ENCODE measurements at regions not wholly inside any gene's neighbourhood (a gene's known extent, or its start where the extent isn't known, plus 50 kb on each side); places are given as distances from the start of the nearest gene placed in this dataset.

GRCh38 chr20:53657279-53657678 is 63.6 kb upstream of the ZNF217 start:
- no peak for DNase-seq
- H3K9me3 ChIP-seq, result no peaks in the 10 kb centered on the region
- TF ChIP-seq POLR2AphosphoS5 (IDR thresholded peaks at IDR 0.05) (no peak), POLR2A (IDR thresholded peaks at IDR 0.05) (no peak), CTCF (IDR thresholded peaks at IDR 0.05 in 8 of 11, conservative IDR thresholded peaks at IDR 0.05 in 3 of 11) (no peak)
- no peaks in the 10 kb centered on the region for H3K36me3 ChIP-seq
- 70 to 88% (median 76%) methylated on average over 1 of the region's 1 CpG for WGBS, 5 donors
- H3K4me3 ChIP-seq, result no peak overlapping the region
- H3K4me1 ChIP-seq, result peaks cover 46 to 100% (median 88%) of the 10 kb centered on the region in 6 donors
- H3K27me3 ChIP-seq (replicated peaks in 1 of 7), result no peaks in the 10 kb centered on the region
- intact Hi-C loops (cut with DNase I; ENCODE audit: low total_unique reads), result no loop called here
- H3K27ac ChIP-seq, result peak overlapping the region in 7 of 8 donors; percentile 24 to 86 (median 80)

GRCh38 chr20:53656293-53657202 is 62.9 kb upstream of the ZNF217 start:
- Histone ChIP-seq H3K4me1 (peaks cover 43 to 100% (median 89%) of the 10 kb centered on the region in 6 donors), H3K27me3 (replicated peaks in 1 of 7) (no peaks in the 10 kb centered on the region), H3K27ac (peak overlapping the region in 7 of 8 donors; percentile 60 to 86 (median 80)), H3K9me3 (no peaks in the 10 kb centered on the region), H3K36me3 (no peaks in the 10 kb centered on the region), H3K4me3 (no peak overlapping the region)
- intact Hi-C loops (cut with DNase I; ENCODE audit: low total_unique reads), result no loop called here
- 25 to 43% (median 27%) methylated on average over 4 of the region's 4 CpGs for WGBS, 5 donors
- DNase-seq, result no peak
- TF ChIP-seq CTCF (IDR thresholded peaks at IDR 0.05 in 8 of 11, conservative IDR thresholded peaks at IDR 0.05 in 3 of 11) (no peak), POLR2AphosphoS5 (IDR thresholded peaks at IDR 0.05) (no peak), POLR2A (IDR thresholded peaks at IDR 0.05) (no peak)

GRCh38 chr20:53655625-53656292 is 62.1 kb upstream of the ZNF217 start:
- WGBS, 5 donors, result 43 to 50% (median 44%) methylated on average over 4 of the region's 4 CpGs
- DNase-seq, result no peak
- TF ChIP-seq POLR2AphosphoS5 (IDR thresholded peaks at IDR 0.05), result no peak
- TF ChIP-seq CTCF (IDR thresholded peaks at IDR 0.05 in 8 of 11, conservative IDR thresholded peaks at IDR 0.05 in 3 of 11), result no peak
- TF ChIP-seq POLR2A (IDR thresholded peaks at IDR 0.05), result no peak
- Histone ChIP-seq H3K27ac (peak overlapping the region; percentile 60 to 86 (median 80)), H3K9me3 (no peaks in the 10 kb centered on the region), H3K36me3 (no peaks in the 10 kb centered on the region), H3K27me3 (replicated peaks in 1 of 7) (no peaks in the 10 kb centered on the region), H3K4me3 (peak overlapping the region in 1 of 8 donors; percentile 24), H3K4me1 (peaks cover 37 to 97% (median 82%) of the 10 kb centered on the region in 6 donors)
- intact Hi-C loops (cut with DNase I; ENCODE audit: low total_unique reads), result no loop called here

All from spleen (tissue), 11 donors.